GM12892 (cell line): ENCODE measurements at regions not wholly inside any gene's neighbourhood (a gene's known extent, or its start where the extent isn't known, plus 50 kb on each side); places are given as distances from the start of the nearest gene placed in this dataset.

ENCODE experiments used
- POLR2A ChIP-seq: IDR thresholded peaks from 2 replicates; pipeline ENCODE4 v1.6.1; 2011; ENCODE audit warnings: low read depth, low read length, control low read depth
- TAF1 ChIP-seq: IDR thresholded peaks from 2 replicates; pipeline ENCODE4 v1.6.1; 2011; ENCODE audit warnings: low read depth, mild to moderate bottlenecking, control low read depth, low read length, borderline replicate concordance

- TF ChIP-seq POLR2A (no peak), TAF1 (no peak)
Observed at GRCh38 chr12:62192180-62192902, 67.9 kb upstream of the USP15 start.
